Daoy (cell line): ENCODE measurements at regions not wholly inside any gene's neighbourhood (a gene's known extent, or its start where the extent isn't known, plus 50 kb on each side); places are given as distances from the start of the nearest gene placed in this dataset.

Experiments
- DNase-seq: peaks from one replicate; pipeline ENCODE4 v3.0.0-alpha.2; 2015; ENCODE audit warnings: low read depth

DNA sequence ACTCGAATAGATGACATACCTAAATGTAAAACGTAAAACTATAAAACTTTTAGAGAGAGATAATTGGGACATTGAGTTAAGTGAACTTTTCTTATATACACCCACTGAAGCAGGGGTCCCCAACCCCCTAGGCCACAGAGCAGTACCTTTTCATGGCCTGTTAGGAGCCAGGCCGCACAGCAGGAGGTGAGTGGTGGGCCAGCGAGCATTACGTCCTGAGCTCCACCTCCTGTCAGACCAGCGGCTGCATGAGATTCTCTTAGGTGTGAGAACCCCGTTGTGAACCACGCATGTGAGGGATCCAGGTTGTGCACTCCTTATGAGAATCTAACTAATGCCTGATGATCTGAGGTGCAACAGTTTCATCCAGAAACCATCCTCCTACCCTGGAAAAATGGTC lies 114.8 kb downstream of the HMX1 start:
- no peak for DNase-seq

GRCh38 chr4:8754634-8755589 lies 116.7 kb downstream of the HMX1 start:
- no peak for DNase-seq

DNA sequence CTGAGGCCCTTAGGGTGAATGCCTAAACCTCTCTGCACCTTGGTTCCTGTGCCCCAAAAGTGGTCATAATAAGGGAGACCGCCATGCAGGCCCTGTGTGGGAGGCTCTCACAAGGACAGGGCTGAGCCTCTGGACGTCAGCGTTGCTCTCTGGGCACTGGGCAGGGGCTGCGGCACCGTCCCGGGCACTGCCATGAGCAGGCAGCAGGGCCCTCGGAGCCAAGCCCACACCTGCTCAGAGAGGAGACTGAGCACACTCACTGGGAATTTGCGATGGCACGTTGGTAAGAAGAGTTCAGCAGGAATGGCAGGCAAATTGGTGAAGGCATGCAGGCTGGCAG lies 123.4 kb downstream of the HMX1 start:
- DNase-seq = no peak

DNA sequence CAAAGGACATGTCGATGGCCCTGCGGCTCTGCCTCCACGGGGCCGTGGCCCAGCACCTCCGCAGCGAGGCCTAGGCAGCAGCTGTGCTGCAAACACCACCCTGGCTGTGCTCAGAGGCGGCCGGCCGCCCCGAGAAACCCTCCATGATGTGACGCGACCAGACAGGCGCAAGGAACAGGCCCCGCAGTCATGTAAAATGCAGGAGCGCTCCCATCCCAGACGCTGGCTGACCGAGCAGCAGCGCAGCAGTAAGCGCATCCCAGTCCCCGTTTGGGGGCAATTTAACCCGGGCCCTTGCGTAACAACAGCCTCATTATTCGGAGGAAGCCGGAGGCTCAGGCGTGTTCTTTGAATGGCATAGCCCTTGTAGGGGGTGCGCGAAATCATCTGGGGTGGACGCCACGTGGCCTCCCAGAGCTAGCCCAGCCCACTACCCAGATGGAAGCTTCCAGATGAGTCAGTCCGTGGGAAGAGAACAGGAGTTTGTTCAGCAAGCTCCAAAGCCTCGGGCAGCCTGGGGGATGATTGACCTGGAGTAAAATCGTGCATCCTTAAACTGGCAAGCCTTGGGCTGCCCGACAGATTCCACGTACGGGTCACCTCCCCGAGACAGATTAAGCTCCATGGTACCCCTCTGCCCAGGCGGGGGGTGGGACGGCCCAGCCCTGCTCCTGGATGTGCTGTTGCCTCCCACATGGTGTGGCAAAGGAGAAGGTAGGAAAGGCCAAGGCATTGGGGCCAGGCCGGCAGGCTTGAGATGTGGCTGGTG lies 124.0 kb downstream of the HMX1 start:
- DNase-seq = peak; percentile 43

GRCh38 chr4:8746523-8747466 lies 124.8 kb downstream of the HMX1 start:
- DNase-seq = no peak

- DNase-seq = no peak
Observed at GRCh38 chr4:8745826-8746225, 125.8 kb downstream of the HMX1 start.

GRCh38 chr4:8745005-8745790 lies 126.4 kb downstream of the HMX1 start:
- no peak for DNase-seq

GRCh38 chr4:8744083-8744805 lies 127.4 kb downstream of the HMX1 start:
- no peak for DNase-seq

DNA sequence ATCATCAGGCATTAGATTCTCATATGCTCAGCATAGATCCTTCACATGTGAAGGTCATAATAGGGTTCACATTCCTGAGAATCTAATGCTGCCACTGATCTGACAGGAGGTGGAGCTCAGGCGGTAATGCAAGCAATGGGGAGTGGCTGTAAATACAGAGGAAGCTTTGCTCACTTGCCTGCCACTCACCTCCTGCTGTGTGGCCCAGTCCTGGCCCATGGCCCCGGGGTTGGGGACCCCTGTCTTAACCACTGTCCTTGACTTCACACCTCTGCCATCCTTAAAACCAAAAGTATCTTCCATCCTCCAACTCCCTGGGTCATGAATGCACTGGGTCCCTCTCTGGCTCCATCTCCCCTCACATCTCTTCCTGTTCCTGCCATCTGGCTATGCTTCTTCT lies 129.1 kb downstream of the HMX1 start:
- no peak for DNase-seq

GRCh38 chr4:8741513-8742226 lies 130.0 kb downstream of the HMX1 start:
- DNase-seq = no peak

- no peak for DNase-seq
Observed at GRCh38 chr4:8740666-8741395, 130.8 kb downstream of the HMX1 start.

DNA sequence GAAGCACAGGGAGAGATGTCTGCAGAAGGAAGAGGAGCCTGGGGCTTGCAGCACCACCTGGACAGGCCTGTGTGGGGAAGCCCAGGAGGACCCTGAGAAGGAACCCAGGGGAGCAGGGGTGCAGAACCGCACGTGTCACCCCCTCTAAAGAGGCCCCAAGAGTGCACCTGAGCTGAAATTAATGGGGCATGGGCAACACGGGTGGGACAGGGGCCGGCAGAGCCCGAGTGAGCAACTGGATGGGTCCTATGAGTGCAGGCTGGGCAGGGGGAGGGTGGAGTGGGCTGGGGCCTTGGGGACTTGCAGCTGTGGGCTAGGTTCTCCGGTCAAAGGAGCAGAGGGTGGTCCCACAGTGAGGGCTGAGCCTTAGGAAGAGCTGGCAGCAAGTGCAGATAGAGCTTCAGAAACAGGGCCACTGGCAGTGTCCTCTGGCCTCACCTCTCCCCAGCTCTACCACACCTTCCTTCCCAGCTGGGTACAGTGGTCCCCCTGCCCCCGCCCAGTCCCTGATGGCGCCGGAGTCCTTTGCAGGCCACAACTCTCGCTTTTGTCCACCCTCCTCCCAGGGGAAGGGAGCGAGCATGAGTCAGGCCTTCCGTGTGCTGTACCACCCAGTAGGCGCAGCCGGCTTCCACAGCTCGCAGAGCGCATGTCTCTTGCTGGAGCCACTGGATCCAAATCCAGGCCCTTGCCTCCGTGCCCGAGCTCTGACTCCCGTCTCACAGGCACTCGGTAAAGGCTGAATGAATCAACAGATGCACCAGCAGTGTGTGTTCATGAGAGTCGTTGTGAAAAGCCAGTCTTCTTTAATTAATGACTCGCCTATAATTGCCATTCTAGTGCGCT lies 131.6 kb downstream of the HMX1 start:
- peak; percentile 82 for DNase-seq

DNA sequence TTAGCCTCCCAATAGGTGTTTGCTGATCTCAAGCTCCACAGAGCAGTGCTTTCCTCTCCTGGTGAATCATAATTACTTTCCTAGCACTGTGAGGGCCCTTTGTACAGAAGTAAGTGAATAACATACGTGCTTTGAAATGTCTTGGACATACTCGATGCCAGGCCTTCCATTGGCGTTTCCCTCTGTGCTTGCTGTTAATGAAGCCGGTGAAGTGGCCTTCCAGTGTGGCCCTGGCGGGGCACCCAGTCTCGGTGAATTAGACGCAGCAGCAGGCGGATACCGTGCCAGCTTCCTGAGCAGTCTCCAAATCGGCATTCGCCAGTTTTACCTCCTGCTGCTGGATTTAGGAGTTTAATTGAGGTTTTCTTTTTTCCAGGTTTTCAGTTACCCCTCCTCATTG lies 132.3 kb downstream of the HMX1 start:
- no peak for DNase-seq

GRCh38 chr4:8738471-8738931 lies 133.1 kb downstream of the HMX1 start:
- no peak for DNase-seq

- no peak for DNase-seq
Observed at GRCh38 chr4:8737601-8738279, 133.9 kb downstream of the HMX1 start.

DNA sequence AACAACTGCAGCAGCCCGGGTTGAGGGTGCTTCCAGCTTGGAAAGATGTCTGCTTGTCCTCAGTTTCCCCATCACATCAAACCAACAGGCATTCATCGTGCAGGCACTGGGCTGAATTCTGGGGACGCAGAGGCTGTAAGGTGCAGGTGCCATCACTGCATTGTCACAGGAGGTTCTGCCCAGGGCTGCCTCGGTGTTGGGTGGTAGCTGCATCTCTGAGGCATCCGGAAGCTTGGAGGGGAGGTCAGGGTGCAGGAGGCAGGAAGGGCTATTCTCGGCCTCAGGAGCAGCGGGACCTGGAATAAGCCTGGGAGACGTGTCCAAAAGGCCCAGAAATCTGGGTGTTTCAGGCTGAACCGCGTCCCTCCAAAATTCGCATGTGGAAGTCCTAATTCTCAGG lies 134.6 kb downstream of the HMX1 start:
- DNase-seq = no peak

DNA sequence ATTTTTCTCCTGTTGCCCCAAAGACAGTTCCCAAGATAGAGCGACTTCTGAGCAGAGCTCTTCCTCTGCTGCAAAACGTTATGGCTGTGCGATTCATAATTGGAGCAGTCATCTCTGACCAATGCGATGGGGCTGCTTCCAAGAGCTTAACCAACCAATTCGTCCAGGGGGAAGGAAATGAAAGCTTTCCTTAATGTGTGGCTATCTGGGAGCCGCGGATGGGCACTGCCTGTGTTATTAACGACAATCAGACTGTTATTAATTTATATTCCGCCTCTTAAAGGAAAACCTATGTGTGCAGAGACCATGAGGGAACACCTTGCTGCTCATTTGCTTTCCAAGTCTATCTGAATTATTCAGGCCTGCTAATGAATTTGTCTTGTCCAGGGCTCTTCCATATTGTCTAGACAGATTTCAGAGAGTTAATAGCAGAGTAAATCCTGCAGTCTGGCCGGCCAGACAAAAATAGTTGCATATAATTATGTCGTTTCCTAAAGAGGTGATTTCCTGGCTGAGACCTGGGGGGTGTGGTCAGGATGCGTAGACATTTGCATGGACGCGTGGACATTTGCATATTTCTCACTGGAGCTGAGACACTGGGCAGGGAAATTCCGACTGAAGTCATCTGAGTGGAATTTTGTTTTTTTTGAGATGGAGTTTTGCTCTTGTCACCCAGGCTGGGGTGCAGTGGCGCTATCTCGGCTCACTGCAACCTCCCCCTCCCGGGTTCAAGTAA lies 135.4 kb downstream of the HMX1 start:
- peak; percentile 91 for DNase-seq
